Keratinocyte (primary cell): ENCODE measurements at regions not wholly inside any gene's neighbourhood (a gene's known extent, or its start where the extent isn't known, plus 50 kb on each side); places are given as distances from the start of the nearest gene placed in this dataset.

Experiments used
- EZH2 ChIP-seq: IDR thresholded peaks from one replicate; pipeline ENCODE4 v1.6.1; 2012; ENCODE audit warnings: inconsistent platforms, mild to moderate bottlenecking, low read length, moderate library complexity
- TF ChIP-seq, protein P1 (sequence below), 3 experiments: IDR thresholded peaks in 1 of 3; conservative IDR thresholded peaks in 1 of 3; optimal IDR thresholded peaks in 1 of 3; 2 replicates in 2 of 3; 3 replicates in 1 of 3; pipeline versions ENCODE3 to v1.5.1; 2011; ENCODE audit warnings: low read length in 3 of 3, mild to moderate bottlenecking in 3 of 3, moderate library complexity in 2 of 3, control low read depth in 1 of 3, inconsistent platforms in 1 of 3; ENCODE audit not compliant: insufficient read depth in 2 of 3; ENCODE audit errors: extremely low read depth in 1 of 3

DNA sequence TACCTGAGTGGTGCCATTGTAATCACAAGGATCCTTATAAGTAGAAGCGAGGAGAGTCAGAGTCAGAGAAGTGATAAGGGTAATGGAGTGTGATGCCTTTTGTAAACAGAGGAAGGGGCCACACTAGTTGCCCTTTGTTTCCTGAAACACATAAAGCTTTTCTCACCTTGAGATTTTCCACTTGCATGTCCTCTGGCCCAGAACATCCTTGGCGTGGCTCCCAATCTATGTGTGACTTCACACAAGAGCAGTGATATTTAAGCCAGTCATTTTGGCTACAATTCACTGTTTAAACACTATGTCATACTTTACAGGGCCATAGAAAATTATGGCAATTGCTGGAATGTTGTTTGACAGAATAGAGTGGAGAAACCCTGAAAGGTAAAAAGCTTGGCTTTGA is 121.2 kb upstream of the BTN3A2 start:
- no peak for TF ChIP-seq EZH2
- TF ChIP-seq, protein P1, sequence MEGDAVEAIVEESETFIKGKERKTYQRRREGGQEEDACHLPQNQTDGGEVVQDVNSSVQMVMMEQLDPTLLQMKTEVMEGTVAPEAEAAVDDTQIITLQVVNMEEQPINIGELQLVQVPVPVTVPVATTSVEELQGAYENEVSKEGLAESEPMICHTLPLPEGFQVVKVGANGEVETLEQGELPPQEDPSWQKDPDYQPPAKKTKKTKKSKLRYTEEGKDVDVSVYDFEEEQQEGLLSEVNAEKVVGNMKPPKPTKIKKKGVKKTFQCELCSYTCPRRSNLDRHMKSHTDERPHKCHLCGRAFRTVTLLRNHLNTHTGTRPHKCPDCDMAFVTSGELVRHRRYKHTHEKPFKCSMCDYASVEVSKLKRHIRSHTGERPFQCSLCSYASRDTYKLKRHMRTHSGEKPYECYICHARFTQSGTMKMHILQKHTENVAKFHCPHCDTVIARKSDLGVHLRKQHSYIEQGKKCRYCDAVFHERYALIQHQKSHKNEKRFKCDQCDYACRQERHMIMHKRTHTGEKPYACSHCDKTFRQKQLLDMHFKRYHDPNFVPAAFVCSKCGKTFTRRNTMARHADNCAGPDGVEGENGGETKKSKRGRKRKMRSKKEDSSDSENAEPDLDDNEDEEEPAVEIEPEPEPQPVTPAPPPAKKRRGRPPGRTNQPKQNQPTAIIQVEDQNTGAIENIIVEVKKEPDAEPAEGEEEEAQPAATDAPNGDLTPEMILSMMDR (optimal IDR thresholded peaks at IDR 0.05 in 1 of 3, IDR thresholded peaks at IDR 0.05 in 1 of 3, conservative IDR thresholded peaks at IDR 0.05 in 1 of 3; ENCODE audit: extremely low read depth in 1 of 3, insufficient read depth in 2 of 3, low read length in 3 of 3), result no peak
